ENCODE measurements at regions not wholly inside any gene's neighbourhood (a gene's known extent, or its start where the extent isn't known, plus 50 kb on each side); places are given as distances from the start of the nearest gene placed in this dataset.

DNA sequence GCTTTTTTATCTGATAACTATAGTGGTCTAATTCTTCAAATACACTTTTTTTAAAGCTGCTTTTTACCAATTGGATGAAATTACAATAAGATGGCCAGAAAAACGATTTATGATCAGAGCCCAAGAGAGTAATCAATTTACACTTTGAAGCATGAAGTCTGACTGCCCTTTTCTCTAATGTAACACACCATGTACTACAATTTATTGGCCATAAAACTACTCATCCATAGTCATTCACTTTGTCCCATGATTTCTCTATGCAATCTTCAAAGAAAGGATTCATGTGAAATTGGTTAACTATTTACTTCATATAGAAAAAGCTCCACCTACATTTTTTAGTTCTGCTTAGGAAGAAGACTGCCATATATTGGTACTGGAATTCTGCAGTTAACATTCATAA, 73.6 kb upstream of the CAST start:
- POLR2A ChIA-PET, result no interaction called here

GRCh38 chr5:96590796-96591195, 71.4 kb upstream of the CAST start:
- H3K27ac ChIP-seq (ENCODE audit: extremely low read depth, low read depth, low read length), result no peak overlapping the region
- H3K4me3 ChIP-seq (ENCODE audit: low read depth, low read length), result no peak overlapping the region
- H3K9me3 ChIP-seq (ENCODE audit: control insufficient read depth, insufficient read depth, low read depth, low read length), result no peaks in the 10 kb centered on the region
- H3K36me3 ChIP-seq (ENCODE audit: control insufficient read depth in 2 of 2, insufficient read depth in 1 of 2, low read length in 2 of 2), result no peaks in the 10 kb centered on the region
- H3K4me1 ChIP-seq (ENCODE audit: control insufficient read depth, insufficient read depth, low read length), result no peaks in the 10 kb centered on the region
- ChIA-PET POLR2A (no interaction called here), CTCF (interaction anchor here (1.6 to 3.6 kb wide), 2 partner anchors 9 to 11 kb away, joined by 11 to 16 read pairs; no protein-coding TSS in a partner anchor)
- TF ChIP-seq ZNF221 (tag by site-specific recombination; IDR thresholded peaks at IDR 0.05; ENCODE audit: borderline replicate concordance) (no peak), ZFP3 (tag by site-specific recombination; IDR thresholded peaks at IDR 0.05; ENCODE audit: low read depth) (no peak), SP3 (tag by site-specific recombination; IDR thresholded peaks at IDR 0.05) (no peak), ZNF623 (tag by site-specific recombination; IDR thresholded peaks at IDR 0.05) (no peak), ZNF292 (tag by site-specific recombination; IDR thresholded peaks at IDR 0.05; ENCODE audit: borderline replicate concordance, low read depth) (no peak), ZNF266 (tag by site-specific recombination; IDR thresholded peaks at IDR 0.05; ENCODE audit: low read depth) (no peak), ZNF302 (tag by site-specific recombination; IDR thresholded peaks at IDR 0.05; ENCODE audit: low read depth) (no peak), ZBTB21 (tag by site-specific recombination; IDR thresholded peaks at IDR 0.05) (no peak), ZNF433 (tag by site-specific recombination; IDR thresholded peaks at IDR 0.05; ENCODE audit: low read depth) (no peak), ZNF664 (tag by site-specific recombination; IDR thresholded peaks at IDR 0.05) (no peak)
- TF ChIP-seq, protein P1, sequence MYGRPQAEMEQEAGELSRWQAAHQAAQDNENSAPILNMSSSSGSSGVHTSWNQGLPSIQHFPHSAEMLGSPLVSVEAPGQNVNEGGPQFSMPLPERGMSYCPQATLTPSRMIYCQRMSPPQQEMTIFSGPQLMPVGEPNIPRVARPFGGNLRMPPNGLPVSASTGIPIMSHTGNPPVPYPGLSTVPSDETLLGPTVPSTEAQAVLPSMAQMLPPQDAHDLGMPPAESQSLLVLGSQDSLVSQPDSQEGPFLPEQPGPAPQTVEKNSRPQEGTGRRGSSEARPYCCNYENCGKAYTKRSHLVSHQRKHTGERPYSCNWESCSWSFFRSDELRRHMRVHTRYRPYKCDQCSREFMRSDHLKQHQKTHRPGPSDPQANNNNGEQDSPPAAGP (tag by site-specific recombination; IDR thresholded peaks at IDR 0.05), result no peak
- TF ChIP-seq, protein P2, sequence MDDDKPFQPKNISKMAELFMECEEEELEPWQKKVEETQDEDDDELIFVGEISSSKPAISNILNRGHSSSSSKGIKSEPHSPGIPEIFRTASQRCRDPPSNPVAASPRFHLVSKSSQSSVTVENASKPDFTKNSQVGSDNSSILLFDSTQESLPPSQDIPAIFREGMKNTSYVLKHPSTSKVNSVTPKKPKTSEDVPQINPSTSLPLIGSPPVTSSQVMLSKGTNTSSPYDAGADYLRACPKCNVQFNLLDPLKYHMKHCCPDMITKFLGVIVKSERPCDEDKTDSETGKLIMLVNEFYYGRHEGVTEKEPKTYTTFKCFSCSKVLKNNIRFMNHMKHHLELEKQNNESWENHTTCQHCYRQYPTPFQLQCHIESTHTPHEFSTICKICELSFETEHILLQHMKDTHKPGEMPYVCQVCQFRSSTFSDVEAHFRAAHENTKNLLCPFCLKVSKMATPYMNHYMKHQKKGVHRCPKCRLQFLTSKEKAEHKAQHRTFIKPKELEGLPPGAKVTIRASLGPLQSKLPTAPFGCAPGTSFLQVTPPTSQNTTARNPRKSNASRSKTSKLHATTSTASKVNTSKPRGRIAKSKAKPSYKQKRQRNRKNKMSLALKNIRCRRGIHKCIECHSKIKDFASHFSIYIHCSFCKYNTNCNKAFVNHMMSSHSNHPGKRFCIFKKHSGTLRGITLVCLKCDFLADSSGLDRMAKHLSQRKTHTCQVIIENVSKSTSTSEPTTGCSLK (tag by site-specific recombination; IDR thresholded peaks at IDR 0.05), result no peak
- TF ChIP-seq, protein P3, sequence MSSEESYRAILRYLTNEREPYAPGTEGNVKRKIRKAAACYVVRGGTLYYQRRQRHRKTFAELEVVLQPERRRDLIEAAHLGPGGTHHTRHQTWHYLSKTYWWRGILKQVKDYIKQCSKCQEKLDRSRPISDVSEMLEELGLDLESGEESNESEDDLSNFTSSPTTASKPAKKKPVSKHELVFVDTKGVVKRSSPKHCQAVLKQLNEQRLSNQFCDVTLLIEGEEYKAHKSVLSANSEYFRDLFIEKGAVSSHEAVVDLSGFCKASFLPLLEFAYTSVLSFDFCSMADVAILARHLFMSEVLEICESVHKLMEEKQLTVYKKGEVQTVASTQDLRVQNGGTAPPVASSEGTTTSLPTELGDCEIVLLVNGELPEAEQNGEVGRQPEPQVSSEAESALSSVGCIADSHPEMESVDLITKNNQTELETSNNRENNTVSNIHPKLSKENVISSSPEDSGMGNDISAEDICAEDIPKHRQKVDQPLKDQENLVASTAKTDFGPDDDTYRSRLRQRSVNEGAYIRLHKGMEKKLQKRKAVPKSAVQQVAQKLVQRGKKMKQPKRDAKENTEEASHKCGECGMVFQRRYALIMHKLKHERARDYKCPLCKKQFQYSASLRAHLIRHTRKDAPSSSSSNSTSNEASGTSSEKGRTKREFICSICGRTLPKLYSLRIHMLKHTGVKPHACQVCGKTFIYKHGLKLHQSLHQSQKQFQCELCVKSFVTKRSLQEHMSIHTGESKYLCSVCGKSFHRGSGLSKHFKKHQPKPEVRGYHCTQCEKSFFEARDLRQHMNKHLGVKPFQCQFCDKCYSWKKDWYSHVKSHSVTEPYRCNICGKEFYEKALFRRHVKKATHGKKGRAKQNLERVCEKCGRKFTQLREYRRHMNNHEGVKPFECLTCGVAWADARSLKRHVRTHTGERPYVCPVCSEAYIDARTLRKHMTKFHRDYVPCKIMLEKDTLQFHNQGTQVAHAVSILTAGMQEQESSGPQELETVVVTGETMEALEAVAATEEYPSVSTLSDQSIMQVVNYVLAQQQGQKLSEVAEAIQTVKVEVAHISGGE (tag by site-specific recombination; conservative IDR thresholded peaks at IDR 0.05; ENCODE audit: low read depth), result no peak

More for the DNA sequence above, 73.6 kb upstream of the CAST start:
- no peak overlapping the region for H3K27ac ChIP-seq (ENCODE audit: extremely low read depth, low read depth, low read length)
- no peaks in the 10 kb centered on the region for H3K36me3 ChIP-seq (ENCODE audit: control insufficient read depth in 2 of 2, insufficient read depth in 1 of 2, low read length in 2 of 2)
- CTCF ChIA-PET, result interaction anchor here (0.6 to 2.8 kb wide), 2 partner anchors 13 to 134 kb away, joined by 3 to 10 read pairs; no protein-coding TSS in a partner anchor
- H3K4me3 ChIP-seq (ENCODE audit: low read depth, low read length), result no peak overlapping the region
- TF ChIP-seq FEZF1 (tag by site-specific recombination; IDR thresholded peaks at IDR 0.05), result 0 out of 2 replicates have a peak, but pooled peaks have one; percentile 16
- no peak for TF ChIP-seq PRDM2 (tag by site-specific recombination; IDR thresholded peaks at IDR 0.05; ENCODE audit: borderline replicate concordance)
- no peaks in the 10 kb centered on the region for H3K9me3 ChIP-seq (ENCODE audit: control insufficient read depth, insufficient read depth, low read depth, low read length)
- no peaks in the 10 kb centered on the region for H3K4me1 ChIP-seq (ENCODE audit: control insufficient read depth, insufficient read depth, low read length)
